Brain microvascular endothelial cell (primary cell): ENCODE measurements at regions not wholly inside any gene's neighbourhood (a gene's known extent, or its start where the extent isn't known, plus 50 kb on each side); places are given as distances from the start of the nearest gene placed in this dataset.

ENCODE experiments used
- DNase-seq: peaks from one replicate; pipeline ENCODE4 v3.0.0-alpha.2; 2020
- H3K27ac ChIP-seq: fragments of 250-450 bp; sonication (Bioruptor Pico); 2 replicates; pipeline ENCODE4 v1.5.1; 2020; ENCODE audit warnings: mild to moderate bottlenecking, moderate library complexity
- H3K27me3 ChIP-seq: fragments of 250-450 bp; sonication (Bioruptor Pico); replicated peaks from 2 replicates; pipeline ENCODE4 v1.5.1; 2020; ENCODE audit warnings: mild to moderate bottlenecking
- H3K36me3 ChIP-seq: fragments of 250-450 bp; sonication (Bioruptor Pico); replicated peaks from 2 replicates; pipeline ENCODE4 v1.5.1; 2020; ENCODE audit warnings: mild to moderate bottlenecking
- H3K4me3 ChIP-seq: 2 replicates; pipeline ENCODE4 v1.5.1; 2011; ENCODE audit warnings: low read depth, mild to moderate bottlenecking, control low read depth, low read length, moderate library complexity
- in situ Hi-C: cut with HindIII; loops from 2 replicates; pipeline ENCODE4 v1.10.0; 2017; ENCODE audit warnings: low sequenced_read_pairs, low pct_ligation_motif_present
- TF ChIP-seq, protein P1 (sequence below): IDR thresholded peaks from 2 replicates; pipeline ENCODE4 v1.5.1; 2011; ENCODE audit warnings: low read depth, mild to moderate bottlenecking, moderate library complexity, low read length, control low read depth, inconsistent platforms; ENCODE audit errors: missing control alignments

DNA sequence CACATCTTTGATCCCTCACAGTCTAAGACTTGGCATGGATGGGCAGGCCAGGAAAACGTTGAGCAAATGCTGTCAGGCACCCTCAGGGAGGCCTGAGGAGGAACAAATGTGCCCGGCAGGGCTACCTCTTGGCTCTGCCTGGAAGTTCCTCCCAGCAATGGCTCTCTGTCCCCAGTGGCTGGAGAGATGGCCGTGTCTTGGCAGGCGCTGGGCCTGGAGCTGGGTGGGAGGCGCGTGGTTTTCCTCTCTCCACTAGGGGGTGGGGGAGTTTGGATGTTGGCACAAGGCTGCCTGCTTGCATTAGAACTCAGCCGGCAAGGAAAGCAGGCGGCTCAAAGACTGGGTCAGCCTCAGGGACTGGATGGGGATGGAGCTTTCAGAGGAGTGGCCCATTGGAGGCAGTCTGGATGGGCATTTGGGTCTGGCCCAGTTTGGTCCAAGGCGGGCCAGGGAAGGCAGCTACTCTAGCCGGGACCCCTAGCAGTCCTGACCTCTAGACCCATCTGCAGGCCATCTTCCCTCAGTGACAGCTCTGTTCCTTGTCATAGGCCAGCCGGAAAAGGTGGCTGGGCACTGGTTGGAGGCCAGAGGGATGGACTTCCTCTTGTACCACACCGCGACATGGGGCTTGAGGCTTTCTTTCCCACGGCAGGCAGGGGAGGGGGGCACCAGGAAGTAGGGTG is 68.2 kb upstream of the STC2 start:
- no peaks in the 10 kb centered on the region for H3K27me3 ChIP-seq
- no peak overlapping the region for H3K4me3 ChIP-seq
- in situ Hi-C loops, result no loop called here
- no peaks in the 10 kb centered on the region for H3K36me3 ChIP-seq
- no peak overlapping the region for H3K27ac ChIP-seq
- TF ChIP-seq, protein P1, sequence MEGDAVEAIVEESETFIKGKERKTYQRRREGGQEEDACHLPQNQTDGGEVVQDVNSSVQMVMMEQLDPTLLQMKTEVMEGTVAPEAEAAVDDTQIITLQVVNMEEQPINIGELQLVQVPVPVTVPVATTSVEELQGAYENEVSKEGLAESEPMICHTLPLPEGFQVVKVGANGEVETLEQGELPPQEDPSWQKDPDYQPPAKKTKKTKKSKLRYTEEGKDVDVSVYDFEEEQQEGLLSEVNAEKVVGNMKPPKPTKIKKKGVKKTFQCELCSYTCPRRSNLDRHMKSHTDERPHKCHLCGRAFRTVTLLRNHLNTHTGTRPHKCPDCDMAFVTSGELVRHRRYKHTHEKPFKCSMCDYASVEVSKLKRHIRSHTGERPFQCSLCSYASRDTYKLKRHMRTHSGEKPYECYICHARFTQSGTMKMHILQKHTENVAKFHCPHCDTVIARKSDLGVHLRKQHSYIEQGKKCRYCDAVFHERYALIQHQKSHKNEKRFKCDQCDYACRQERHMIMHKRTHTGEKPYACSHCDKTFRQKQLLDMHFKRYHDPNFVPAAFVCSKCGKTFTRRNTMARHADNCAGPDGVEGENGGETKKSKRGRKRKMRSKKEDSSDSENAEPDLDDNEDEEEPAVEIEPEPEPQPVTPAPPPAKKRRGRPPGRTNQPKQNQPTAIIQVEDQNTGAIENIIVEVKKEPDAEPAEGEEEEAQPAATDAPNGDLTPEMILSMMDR, result peak; percentile 49
- no peak for DNase-seq

- TF ChIP-seq, protein P1, result no peak
- no peaks in the 10 kb centered on the region for H3K27me3 ChIP-seq
- in situ Hi-C loops, result no loop called here
- no peak overlapping the region for H3K27ac ChIP-seq
- H3K36me3 ChIP-seq, result no peaks in the 10 kb centered on the region
- no peak overlapping the region for H3K4me3 ChIP-seq
- no peak for DNase-seq
Measured at GRCh38 chr5:173395933-173396308, 67.7 kb upstream of the STC2 start.

DNA sequence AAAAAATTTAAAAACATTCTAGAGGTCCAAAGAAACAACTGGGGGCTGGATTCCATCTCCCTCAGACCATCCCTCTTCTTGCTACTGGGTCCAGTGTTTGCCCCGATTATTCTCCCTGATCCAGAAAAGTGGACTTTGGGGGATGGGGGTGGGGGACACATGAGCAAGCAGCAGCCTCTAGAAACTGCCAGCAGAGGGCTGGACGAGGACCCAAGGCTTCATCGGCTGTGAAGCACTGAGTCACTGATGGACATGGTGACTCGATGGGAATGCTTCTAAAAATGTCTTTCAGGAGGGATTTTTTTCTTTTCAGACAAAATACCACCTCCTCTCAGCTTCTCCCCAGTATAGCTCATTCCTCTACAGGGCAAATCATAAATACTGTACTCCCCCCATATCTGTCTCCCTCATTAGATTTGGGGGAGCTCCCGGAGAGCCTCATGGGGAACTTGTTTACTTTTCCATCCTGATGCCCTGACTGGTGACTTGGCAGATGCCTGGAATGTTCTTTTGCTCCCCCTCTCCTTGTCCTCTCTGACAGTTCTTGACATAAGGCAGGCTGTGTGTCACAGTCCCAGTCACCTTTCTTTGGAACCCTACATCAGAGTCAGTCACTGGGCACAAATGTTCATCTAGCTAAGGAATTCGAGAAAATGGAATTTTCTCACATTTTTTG is 67.2 kb upstream of the STC2 start:
- in situ Hi-C loops, result no loop called here
- Histone ChIP-seq H3K4me3 (no peak overlapping the region), H3K36me3 (no peaks in the 10 kb centered on the region), H3K27ac (no peak overlapping the region), H3K27me3 (no peaks in the 10 kb centered on the region)
- TF ChIP-seq, protein P1, result peak; percentile 85
- DNase-seq, result peak; percentile 85

GRCh38 chr5:173394701-173395100 is 66.5 kb upstream of the STC2 start:
- TF ChIP-seq, protein P1, result no peak
- Histone ChIP-seq H3K27ac (no peak overlapping the region), H3K4me3 (no peak overlapping the region), H3K27me3 (no peaks in the 10 kb centered on the region), H3K36me3 (no peaks in the 10 kb centered on the region)
- in situ Hi-C loops, result no loop called here
- no peak for DNase-seq

DNA sequence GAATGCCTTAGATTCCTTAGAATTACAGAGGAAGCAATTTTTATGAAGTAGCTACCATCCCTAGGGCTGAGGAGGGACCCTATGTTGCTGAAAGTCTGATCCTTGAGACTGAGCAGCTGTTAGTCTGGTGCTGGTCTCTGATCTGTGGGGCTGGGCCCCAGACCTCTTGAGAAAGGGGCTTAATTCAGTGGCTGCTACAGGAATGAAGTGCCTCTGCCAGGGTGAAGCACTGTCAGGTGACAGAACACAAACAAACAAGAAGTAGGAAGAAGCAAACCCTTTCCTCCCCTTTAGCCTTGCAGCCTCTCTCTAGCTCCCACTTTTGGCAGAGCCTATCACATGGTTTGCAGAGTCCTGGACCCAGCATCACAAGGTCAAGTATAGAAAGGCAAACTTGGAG is 64.0 kb upstream of the STC2 start:
- TF ChIP-seq, protein P1, result no peak
- in situ Hi-C loops, result no loop called here
- no peaks in the 10 kb centered on the region for H3K36me3 ChIP-seq
- no peak overlapping the region for H3K4me3 ChIP-seq
- H3K27me3 ChIP-seq, result no peaks in the 10 kb centered on the region
- no peak for DNase-seq
- no peak overlapping the region for H3K27ac ChIP-seq
